GM12873 (cell line): ENCODE measurements at regions not wholly inside any gene's neighbourhood (a gene's known extent, or its start where the extent isn't known, plus 50 kb on each side); places are given as distances from the start of the nearest gene placed in this dataset.

ENCODE experiments used
- CTCF ChIP-seq: IDR thresholded peaks from 2 replicates; pipeline ENCODE4 v1.5.1; 2012; ENCODE audit warnings: low read depth, mild to moderate bottlenecking, moderate library complexity, low read length, control low read depth; ENCODE audit not compliant: insufficient read depth; ENCODE audit errors: missing control alignments

GRCh38 chr5:125113328-125113727 is 366.9 kb upstream of the ZNF608 start:
- TF ChIP-seq CTCF = no peak

GRCh38 chr5:125115195-125115525 is 368.7 kb upstream of the ZNF608 start:
- TF ChIP-seq CTCF = no peak

- no peak for TF ChIP-seq CTCF
Measured at GRCh38 chr5:125117566-125117965, 371.1 kb upstream of the ZNF608 start.

- no peak for TF ChIP-seq CTCF
Measured at GRCh38 chr5:125120012-125120411, 373.6 kb upstream of the ZNF608 start.

GRCh38 chr5:125125031-125125823 is 378.8 kb upstream of the ZNF608 start:
- TF ChIP-seq CTCF = no peak

- no peak for TF ChIP-seq CTCF
Measured at GRCh38 chr5:125126050-125126449, 379.6 kb upstream of the ZNF608 start.

GRCh38 chr5:125129151-125129806 is 382.8 kb upstream of the ZNF608 start:
- no peak for TF ChIP-seq CTCF
